Prostate gland (tissue), 2 donors: ENCODE measurements at regions not wholly inside any gene's neighbourhood (a gene's known extent, or its start where the extent isn't known, plus 50 kb on each side); places are given as distances from the start of the nearest gene placed in this dataset.
"Not testable (repeated sequence)": the region's sequence is repeated elsewhere in the genome, so short reads cannot be mapped to it uniquely, and the experiment has no call there.

Experiments used
- DNase-seq: peaks from one replicate; pipeline ENCODE4 v3.0.0-alpha.2; 2019; ENCODE audit warnings: low spot score
- H3K27ac ChIP-seq, 2 donors: fragments of 200-600 bp; sonication (generic); 2 replicates each; pipeline ENCODE4 v1.5.1; 2017 to 2019
- H3K27me3 ChIP-seq: fragments of 200-600 bp; sonication (generic); replicated peaks from 2 replicates; pipeline ENCODE4 v1.5.1; 2019; ENCODE audit not compliant: insufficient read depth
- H3K36me3 ChIP-seq, 2 donors: fragments of 200-600 bp; sonication (generic); 1 replicate in 1 of 2; 2 replicates in 1 of 2; pipeline versions ENCODE4 v1.5.1 to v1.8.1; 2017 to 2019
- H3K4me1 ChIP-seq: fragments of 200-600 bp; sonication (generic); replicated peaks from 2 replicates; pipeline ENCODE4 v1.5.1; 2019
- H3K4me3 ChIP-seq, 2 donors: fragments of 200-600 bp; sonication (generic); 2 replicates each; pipeline ENCODE4 v1.5.1; 2017 to 2019
- H3K9me3 ChIP-seq: fragments of 200-600 bp; sonication (generic); 2 replicates; pipeline ENCODE4 v1.5.1; 2017
- CTCF ChIP-seq, 4 experiments: fragments of 200-600 bp in 2 of 4; fragments of 450-650 bp in 2 of 4; sonication (generic) in 2 of 4; IDR thresholded peaks; 1 replicate in 3 of 4; 2 replicates in 1 of 4; pipeline ENCODE4 v1.5.1; 2016 to 2019; ENCODE audit warnings: antibody characterized with exemption in 4 of 4, mild to moderate bottlenecking in 2 of 4, moderate library complexity in 2 of 4
- POLR2A ChIP-seq: fragments of 450-650 bp; IDR thresholded peaks from one replicate; pipeline ENCODE4 v1.6.1; 2016; ENCODE audit warnings: antibody characterized with exemption, mild to moderate bottlenecking
- POLR2AphosphoS5 ChIP-seq: sonication (generic); formaldehyde crosslinking; IDR thresholded peaks from one replicate; pipeline ENCODE4 v1.6.1; 2017; ENCODE audit warnings: antibody characterized with exemption
- WGBS: methylation state at CpG from one replicate; pipeline ENCODE4 v1.1.5; 2018; 5-methylcytosine and 5-hydroxymethylcytosine counted together
- intact Hi-C: fragments of 100-400 bp; cut with DNase I; formaldehyde crosslinking; loops from one replicate; pipeline ENCODE4 v1.14.2; 2022

- intact Hi-C loops, result no loop called here
- 73% methylated on average over 7 of the region's 7 CpGs for WGBS
- Histone ChIP-seq H3K27me3 (no peaks in the 10 kb centered on the region), H3K4me3 (no peak overlapping the region), H3K9me3 (no peaks in the 10 kb centered on the region), H3K36me3 (no peaks in the 10 kb centered on the region), H3K27ac (no peak overlapping the region), H3K4me1 (no peaks in the 10 kb centered on the region)
- TF ChIP-seq POLR2AphosphoS5 (no peak), CTCF (IDR thresholded peaks at IDR 0.05) (no peak), POLR2A (no peak)
- no peak for DNase-seq
Measured at GRCh38 chr20:29119141-29119540, 2138.3 kb upstream of the DEFB115 start.

- DNase-seq, H3K27ac ChIP-seq, H3K9me3 ChIP-seq, H3K4me1 ChIP-seq, H3K4me3 ChIP-seq, H3K27me3 ChIP-seq, H3K36me3 ChIP-seq, intact Hi-C loops: not testable (repeated sequence)
- WGBS, result 39% methylated on average over 1 of the region's 1 CpG
Measured at GRCh38 chr20:29119684-29120083, 2137.8 kb upstream of the DEFB115 start.

DNA sequence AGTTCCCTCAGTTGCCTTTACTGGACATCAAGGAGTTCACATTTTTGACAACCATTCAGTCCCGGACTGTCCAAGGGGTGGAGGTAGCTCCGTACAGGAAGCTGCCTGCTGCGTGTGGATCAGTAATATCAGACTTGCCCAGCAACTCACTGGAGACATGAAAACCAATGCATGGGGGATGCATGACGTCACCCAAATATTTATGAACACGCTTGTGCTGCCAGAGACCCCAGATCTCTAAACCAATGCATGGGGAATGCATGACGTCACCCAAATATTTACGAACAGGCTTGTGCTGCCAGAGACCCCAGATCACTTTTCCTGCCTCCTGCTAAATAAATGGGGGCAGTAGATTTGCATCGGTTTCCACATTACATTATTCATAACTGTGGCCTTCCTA, 2137.4 kb upstream of the DEFB115 start:
- H3K27ac ChIP-seq, H3K36me3 ChIP-seq, H3K9me3 ChIP-seq, H3K4me1 ChIP-seq, H3K4me3 ChIP-seq, intact Hi-C loops, DNase-seq, H3K27me3 ChIP-seq: not testable (repeated sequence)
- WGBS, result 50% methylated on average over 8 of the region's 8 CpGs

- 22% methylated on average over 2 of the region's 2 CpGs for WGBS
- H3K27ac ChIP-seq, H3K9me3 ChIP-seq, H3K36me3 ChIP-seq, H3K4me3 ChIP-seq, intact Hi-C loops, H3K4me1 ChIP-seq, DNase-seq, H3K27me3 ChIP-seq: not testable (repeated sequence)
Measured at GRCh38 chr20:29120575-29120974, 2136.9 kb upstream of the DEFB115 start.

GRCh38 chr20:29122784-29123183, 2134.7 kb upstream of the DEFB115 start:
- H3K9me3 ChIP-seq, intact Hi-C loops, H3K27ac ChIP-seq, H3K4me1 ChIP-seq, DNase-seq, H3K36me3 ChIP-seq, H3K4me3 ChIP-seq, H3K27me3 ChIP-seq: not testable (repeated sequence)
- 41% methylated on average over 3 of the region's 3 CpGs for WGBS

DNA sequence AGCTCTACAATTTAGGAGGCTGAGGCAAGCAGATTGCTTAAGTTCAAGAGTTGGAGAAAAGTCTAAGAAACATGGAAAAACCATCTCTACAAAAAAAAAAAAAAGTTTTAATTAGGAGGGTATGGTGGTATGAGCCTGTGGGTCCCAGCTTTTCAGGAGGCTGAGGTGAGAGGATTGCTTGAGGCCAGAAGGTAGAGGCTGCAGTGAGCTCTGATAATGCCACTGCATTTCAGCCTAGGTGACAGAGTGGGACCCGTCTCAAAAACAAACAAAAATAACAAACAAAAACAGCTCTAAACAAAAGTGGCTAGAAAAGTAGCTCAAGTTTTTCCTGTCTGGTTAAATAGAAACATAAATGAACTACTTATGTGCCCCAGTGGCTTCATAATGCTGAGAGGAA, 2133.6 kb upstream of the DEFB115 start:
- DNase-seq, result no peak
- H3K27me3 ChIP-seq, result no peaks in the 10 kb centered on the region
- WGBS, result 59% methylated on average over 1 of the region's 1 CpG
- intact Hi-C loops, result no loop called here
- H3K4me3 ChIP-seq, result no peak overlapping the region
- no peaks in the 10 kb centered on the region for H3K9me3 ChIP-seq
- no peaks in the 10 kb centered on the region for H3K36me3 ChIP-seq
- no peak overlapping the region for H3K27ac ChIP-seq
- H3K4me1 ChIP-seq, result no peaks in the 10 kb centered on the region
- no peak for TF ChIP-seq CTCF (IDR thresholded peaks at IDR 0.05)
- no peak for TF ChIP-seq POLR2A
- TF ChIP-seq POLR2AphosphoS5, result no peak
